ACC112 (cell line): ENCODE measurements at regions not wholly inside any gene's neighbourhood (a gene's known extent, or its start where the extent isn't known, plus 50 kb on each side); places are given as distances from the start of the nearest gene placed in this dataset.

Source experiments
- H2AFZ ChIP-seq: fragments of 200-600 bp; sonication (generic); one replicate; pipeline ENCODE4 v1.6.0; 2017; ENCODE audit warnings: antibody characterized with exemption, low read length; ENCODE audit not compliant: unreplicated experiment
- H3K27ac ChIP-seq: fragments of 200-600 bp; sonication (generic); 2 replicates; pipeline ENCODE4 v1.5.1; 2014; ENCODE audit warnings: low read depth, mild to moderate bottlenecking, antibody characterized with exemption, low read length, moderate library complexity
- H3K27me3 ChIP-seq: fragments of 200-600 bp; sonication (generic); 2 replicates; pipeline ENCODE4 v1.6.1; 2014; ENCODE audit warnings: mild to moderate bottlenecking, antibody characterized with exemption, low read length, moderate library complexity, mixed read lengths; ENCODE audit not compliant: insufficient read depth
- H3K36me3 ChIP-seq: fragments of 200-600 bp; sonication (generic); 2 replicates; pipeline ENCODE4 v1.6.1; 2016; ENCODE audit warnings: mild to moderate bottlenecking, antibody characterized with exemption, low read length, moderate library complexity, mixed read lengths; ENCODE audit not compliant: insufficient read depth
- H3K4me1 ChIP-seq: fragments of 200-600 bp; sonication (generic); one replicate; pipeline ENCODE4 v1.6.1; 2016; ENCODE audit warnings: low read length, mixed read lengths; ENCODE audit not compliant: insufficient read depth, unreplicated experiment, control insufficient read depth
- H3K4me3 ChIP-seq: fragments of 200-600 bp; sonication (generic); 2 replicates; pipeline ENCODE4 v1.5.1; 2014; ENCODE audit warnings: mild to moderate bottlenecking, low read depth, low read length
- H3K79me2 ChIP-seq: fragments of 200-600 bp; sonication (generic); one replicate; pipeline ENCODE4 v1.6.0; 2016; ENCODE audit warnings: low read length; ENCODE audit not compliant: control insufficient read depth, unreplicated experiment, insufficient read depth

- Histone ChIP-seq H3K79me2 (no peaks in the 10 kb centered on the region), H3K27ac (no peak overlapping the region), H3K4me1 (no peaks in the 10 kb centered on the region), H3K36me3 (no peaks in the 10 kb centered on the region), H2AFZ (no peak overlapping the region), H3K27me3 (peaks cover 3% of the 10 kb centered on the region; the same call in 1 of the 2 replicates), H3K4me3 (no peak overlapping the region)
Observed at GRCh38 chr11:80390505-80390904, 949.7 kb upstream of the TENM4 start.

GRCh38 chr11:80388536-80388935, 947.7 kb upstream of the TENM4 start:
- Histone ChIP-seq H3K4me3 (no peak overlapping the region), H3K79me2 (no peaks in the 10 kb centered on the region), H3K27ac (no peak overlapping the region), H2AFZ (no peak overlapping the region), H3K36me3 (no peaks in the 10 kb centered on the region), H3K4me1 (no peaks in the 10 kb centered on the region), H3K27me3 (peaks cover 3% of the 10 kb centered on the region; the same call in 1 of the 2 replicates)

GRCh38 chr11:80388130-80388529, 947.3 kb upstream of the TENM4 start:
- peaks cover 3% of the 10 kb centered on the region; the same call in 1 of the 2 replicates for H3K27me3 ChIP-seq
- H3K36me3 ChIP-seq = no peaks in the 10 kb centered on the region
- H3K79me2 ChIP-seq = no peaks in the 10 kb centered on the region
- H3K27ac ChIP-seq = no peak overlapping the region
- H2AFZ ChIP-seq = no peak overlapping the region
- no peaks in the 10 kb centered on the region for H3K4me1 ChIP-seq
- no peak overlapping the region for H3K4me3 ChIP-seq

GRCh38 chr11:80383655-80384054, 942.8 kb upstream of the TENM4 start:
- H3K36me3 ChIP-seq = no peaks in the 10 kb centered on the region
- no peaks in the 10 kb centered on the region for H3K27me3 ChIP-seq
- peak overlapping the region; percentile 14 for H2AFZ ChIP-seq

GRCh38 chr11:80379620-80380278, 938.9 kb upstream of the TENM4 start:
- Histone ChIP-seq H3K4me3 (no peak overlapping the region), H3K36me3 (no peaks in the 10 kb centered on the region), H3K27ac (no peak overlapping the region), H2AFZ (no peak overlapping the region), H3K79me2 (no peaks in the 10 kb centered on the region), H3K4me1 (no peaks in the 10 kb centered on the region), H3K27me3 (no peaks in the 10 kb centered on the region)

More at GRCh38 chr11:80383655-80384054, 942.8 kb upstream of the TENM4 start:
- Histone ChIP-seq H3K4me3 (no peak overlapping the region), H3K79me2 (no peaks in the 10 kb centered on the region), H3K27ac (no peak overlapping the region), H3K4me1 (no peaks in the 10 kb centered on the region)

GRCh38 chr11:80371931-80372330, 931.1 kb upstream of the TENM4 start:
- Histone ChIP-seq H3K79me2 (no peaks in the 10 kb centered on the region), H3K4me1 (no peaks in the 10 kb centered on the region), H3K4me3 (no peak overlapping the region), H3K36me3 (no peaks in the 10 kb centered on the region), H2AFZ (no peak overlapping the region), H3K27me3 (no peaks in the 10 kb centered on the region), H3K27ac (no peak overlapping the region)

- Histone ChIP-seq H2AFZ (peak overlapping the region; percentile 93), H3K4me3 (no peak overlapping the region)
Observed at GRCh38 chr11:80365980-80366379, 925.1 kb upstream of the TENM4 start.

GRCh38 chr11:80365076-80365725, 924.4 kb upstream of the TENM4 start:
- H3K79me2 ChIP-seq = no peaks in the 10 kb centered on the region
- peaks cover 6% of the 10 kb centered on the region for H3K4me1 ChIP-seq
- no peaks in the 10 kb centered on the region for H3K27me3 ChIP-seq
- no peak overlapping the region for H3K27ac ChIP-seq
- H3K4me3 ChIP-seq = peak overlapping the region; percentile 61
- no peaks in the 10 kb centered on the region for H3K36me3 ChIP-seq
- peak overlapping the region; percentile 93 for H2AFZ ChIP-seq

More at GRCh38 chr11:80365980-80366379, 925.1 kb upstream of the TENM4 start:
- Histone ChIP-seq H3K36me3 (no peaks in the 10 kb centered on the region), H3K27me3 (no peaks in the 10 kb centered on the region), H3K79me2 (no peaks in the 10 kb centered on the region), H3K4me1 (peaks cover 6% of the 10 kb centered on the region), H3K27ac (no peak overlapping the region)

GRCh38 chr11:80362563-80363340, 921.9 kb upstream of the TENM4 start:
- no peaks in the 10 kb centered on the region for H3K27me3 ChIP-seq
- no peak overlapping the region for H2AFZ ChIP-seq
- H3K36me3 ChIP-seq = no peaks in the 10 kb centered on the region
- peaks cover 6% of the 10 kb centered on the region for H3K4me1 ChIP-seq
- H3K27ac ChIP-seq = no peak overlapping the region
- H3K4me3 ChIP-seq = no peak overlapping the region
- H3K79me2 ChIP-seq = no peaks in the 10 kb centered on the region

GRCh38 chr11:80355251-80355650, 914.4 kb upstream of the TENM4 start:
- Histone ChIP-seq H3K4me1 (no peaks in the 10 kb centered on the region), H3K36me3 (no peaks in the 10 kb centered on the region), H2AFZ (no peak overlapping the region), H3K27ac (no peak overlapping the region), H3K27me3 (no peaks in the 10 kb centered on the region), H3K79me2 (no peaks in the 10 kb centered on the region), H3K4me3 (no peak overlapping the region)
